Uterus (tissue), 2 donors: ENCODE measurements at regions not wholly inside any gene's neighbourhood (a gene's known extent, or its start where the extent isn't known, plus 50 kb on each side); places are given as distances from the start of the nearest gene placed in this dataset.

Experiments
- CTCF ChIP-seq, 4 experiments: fragments of 200-600 bp in 2 of 4; fragments of 450-650 bp in 2 of 4; sonication (generic) in 2 of 4; IDR thresholded peaks; one replicate each; pipeline ENCODE4 v1.5.1; 2016 to 2019; ENCODE audit warnings: antibody characterized with exemption in 4 of 4, mild to moderate bottlenecking in 2 of 4, moderate library complexity in 1 of 4
- POLR2A ChIP-seq, 2 donors: fragments of 450-650 bp; IDR thresholded peaks; one replicate each; pipeline ENCODE4 v1.6.1; 2016; ENCODE audit warnings: antibody characterized with exemption in 2 of 2, mild to moderate bottlenecking in 1 of 2, moderate library complexity in 1 of 2

- TF ChIP-seq CTCF (IDR thresholded peaks at IDR 0.05) (no peak), POLR2A (IDR thresholded peaks at IDR 0.05) (no peak)
Observed at GRCh38 chr22:47544696-47545095, 782.2 kb downstream of the TBC1D22A start.
